ENCODE measurements at regions not wholly inside any gene's neighbourhood (a gene's known extent, or its start where the extent isn't known, plus 50 kb on each side); places are given as distances from the start of the nearest gene placed in this dataset.
"Not testable (repeated sequence)": the region's sequence is repeated elsewhere in the genome, so short reads cannot be mapped to it uniquely, and the experiment has no call there.

DNA sequence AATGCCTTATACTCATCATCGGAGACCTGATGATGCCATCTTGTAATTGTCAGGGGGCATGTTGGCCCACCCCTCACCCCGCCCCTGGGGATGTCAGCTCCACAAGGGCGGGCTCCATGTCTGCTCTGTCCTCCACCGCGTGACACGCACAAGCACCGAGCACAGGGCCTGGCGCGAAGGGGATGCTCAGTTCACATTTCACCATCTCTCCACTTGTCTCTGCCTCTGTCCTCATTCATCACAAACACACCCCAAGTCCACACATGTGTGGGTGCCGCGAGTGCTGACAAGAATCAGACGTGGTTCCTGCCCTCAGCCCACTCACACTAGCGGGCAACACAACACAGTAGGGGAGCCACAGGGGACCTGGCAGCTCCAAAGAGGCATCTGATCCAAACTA is 151.2 kb upstream of the PTPN1 start:
- no peak overlapping the region for H3K4me3 ChIP-seq (ENCODE audit: control insufficient read depth in 1 of 7, extremely low read depth in 1 of 7, insufficient read depth in 4 of 7, low read depth in 2 of 7, low read length in 6 of 7)
- POLR2A ChIA-PET, result no interaction called here
- H3K27ac ChIP-seq (ENCODE audit: insufficient read depth in 1 of 2, low read depth in 1 of 2, low read length in 2 of 2, poor library complexity in 1 of 2, severe bottlenecking in 2 of 2), result no peak overlapping the region
- H3K9me3 ChIP-seq (ENCODE audit: control extremely low read depth in 1 of 5, control insufficient read depth in 4 of 5, insufficient read depth in 2 of 5, low read depth in 1 of 5, low read length in 4 of 5), result no peaks in the 10 kb centered on the region
- WGBS (ENCODE audit: insufficient coverage), result 99% methylated on average over 11 of the region's 13 CpGs
- H3K36me3 ChIP-seq (ENCODE audit: control insufficient read depth in 4 of 4, insufficient read depth in 4 of 4, low read length in 3 of 4), result no peaks in the 10 kb centered on the region
- DNase-seq, result no peak
- CTCF ChIA-PET, result interaction anchor here (1.5 kb wide), 1 partner anchor 18 kb away, joined by 3 read pairs; no protein-coding TSS in a partner anchor
- H3K4me1 ChIP-seq (ENCODE audit: control extremely low read depth in 1 of 4, control insufficient read depth in 4 of 4, insufficient read depth in 4 of 4, low read length in 3 of 4), result peaks cover 0 to 7% (median 0%) of the 10 kb centered on the region in 4 experiments
- H3K27me3 ChIP-seq (replicated peaks in 2 of 5; ENCODE audit: control insufficient read depth in 4 of 5, insufficient read depth in 5 of 5, low read length in 4 of 5), result no peaks in the 10 kb centered on the region

- Histone ChIP-seq H3K27ac (ENCODE audit: insufficient read depth in 1 of 2, low read depth in 1 of 2, low read length in 2 of 2, poor library complexity in 1 of 2, severe bottlenecking in 2 of 2) (no peak overlapping the region), H3K4me1 (ENCODE audit: control extremely low read depth in 1 of 4, control insufficient read depth in 4 of 4, insufficient read depth in 4 of 4, low read length in 3 of 4) (peaks cover 0 to under 1% (median 0%) of the 10 kb centered on the region in 4 experiments), H3K36me3 (ENCODE audit: control insufficient read depth in 4 of 4, insufficient read depth in 4 of 4, low read length in 3 of 4) (no peaks in the 10 kb centered on the region), H3K27me3 (replicated peaks in 2 of 5; ENCODE audit: control insufficient read depth in 4 of 5, insufficient read depth in 5 of 5, low read length in 4 of 5) (no peaks in the 10 kb centered on the region), H3K9me3 (ENCODE audit: control extremely low read depth in 1 of 5, control insufficient read depth in 4 of 5, insufficient read depth in 2 of 5, low read depth in 1 of 5, low read length in 4 of 5) (no peaks in the 10 kb centered on the region), H3K4me3 (ENCODE audit: control insufficient read depth in 1 of 7, extremely low read depth in 1 of 7, insufficient read depth in 4 of 7, low read depth in 2 of 7, low read length in 6 of 7) (no peak overlapping the region)
- DNase-seq, result no peak
- whole genome bisulfite sequencing (ENCODE audit: insufficient coverage), result 87% methylated on average over 7 of the region's 8 CpGs
- CTCF ChIA-PET, result no interaction called here
- POLR2A ChIA-PET, result no interaction called here
Measured at GRCh38 chr20:50359607-50360217, 150.5 kb upstream of the PTPN1 start.

DNA sequence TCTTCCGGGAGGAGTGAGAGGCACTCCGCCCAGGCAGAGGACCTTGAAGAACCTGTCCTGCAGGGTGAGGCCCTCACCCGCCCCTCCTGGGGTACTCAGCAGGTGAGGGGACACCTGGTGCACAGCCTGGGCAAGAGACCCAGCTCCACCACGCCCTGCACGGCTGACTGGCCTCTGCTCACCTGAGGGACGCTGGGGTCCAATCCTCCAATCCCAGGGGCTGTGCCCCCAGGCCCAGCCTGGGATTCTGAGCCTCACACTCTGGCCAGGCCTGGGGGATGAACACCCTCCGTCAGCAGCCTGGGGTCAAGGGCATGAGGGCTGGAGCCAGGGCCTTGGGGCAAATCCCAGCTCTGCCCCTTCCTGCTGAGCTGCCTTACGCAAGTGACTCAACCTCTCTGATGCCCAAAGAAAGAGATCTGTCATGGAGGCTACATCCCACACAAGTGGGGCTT is 149.9 kb upstream of the PTPN1 start:
- Histone ChIP-seq H3K4me1 (ENCODE audit: control extremely low read depth in 1 of 4, control insufficient read depth in 4 of 4, insufficient read depth in 4 of 4, low read length in 3 of 4) (no peaks in the 10 kb centered on the region), H3K27me3 (replicated peaks in 2 of 5; ENCODE audit: control insufficient read depth in 4 of 5, insufficient read depth in 5 of 5, low read length in 4 of 5) (no peaks in the 10 kb centered on the region), H3K27ac (ENCODE audit: insufficient read depth in 1 of 2, low read depth in 1 of 2, low read length in 2 of 2, poor library complexity in 1 of 2, severe bottlenecking in 2 of 2) (no peak overlapping the region), H3K9me3 (ENCODE audit: control extremely low read depth in 1 of 5, control insufficient read depth in 4 of 5, insufficient read depth in 2 of 5, low read depth in 1 of 5, low read length in 4 of 5) (no peaks in the 10 kb centered on the region), H3K4me3 (ENCODE audit: control insufficient read depth in 1 of 7, extremely low read depth in 1 of 7, insufficient read depth in 4 of 7, low read depth in 2 of 7, low read length in 6 of 7) (no peak overlapping the region), H3K36me3 (ENCODE audit: control insufficient read depth in 4 of 4, insufficient read depth in 4 of 4, low read length in 3 of 4) (no peaks in the 10 kb centered on the region)
- no peak for DNase-seq
- CTCF ChIA-PET, result no interaction called here
- WGBS (ENCODE audit: insufficient coverage), result 97% methylated on average over 6 of the region's 8 CpGs
- POLR2A ChIA-PET, result no interaction called here

GRCh38 chr20:50360921-50361320 is 149.3 kb upstream of the PTPN1 start:
- DNase-seq, result no peak
- H3K36me3 ChIP-seq (ENCODE audit: control insufficient read depth in 4 of 4, insufficient read depth in 4 of 4, low read length in 3 of 4), result no peaks in the 10 kb centered on the region
- CTCF ChIA-PET, result no interaction called here
- WGBS (ENCODE audit: insufficient coverage), result 84% methylated on average over 5 of the region's 8 CpGs
- H3K9me3 ChIP-seq (ENCODE audit: control extremely low read depth in 1 of 5, control insufficient read depth in 4 of 5, insufficient read depth in 2 of 5, low read depth in 1 of 5, low read length in 4 of 5), result no peaks in the 10 kb centered on the region
- H3K27ac ChIP-seq (ENCODE audit: insufficient read depth in 1 of 2, low read depth in 1 of 2, low read length in 2 of 2, poor library complexity in 1 of 2, severe bottlenecking in 2 of 2), result no peak overlapping the region
- H3K4me1 ChIP-seq (ENCODE audit: control extremely low read depth in 1 of 4, control insufficient read depth in 4 of 4, insufficient read depth in 4 of 4, low read length in 3 of 4), result peaks cover 0 to 2% (median 0%) of the 10 kb centered on the region in 4 experiments
- H3K27me3 ChIP-seq (replicated peaks in 2 of 5; ENCODE audit: control insufficient read depth in 4 of 5, insufficient read depth in 5 of 5, low read length in 4 of 5), result no peaks in the 10 kb centered on the region
- POLR2A ChIA-PET, result no interaction called here
- H3K4me3 ChIP-seq (ENCODE audit: control insufficient read depth in 1 of 7, extremely low read depth in 1 of 7, insufficient read depth in 4 of 7, low read depth in 2 of 7, low read length in 6 of 7), result no peak overlapping the region

GRCh38 chr20:50362177-50362576 is 148.0 kb upstream of the PTPN1 start:
- H3K27me3 ChIP-seq (replicated peaks in 2 of 5; ENCODE audit: control insufficient read depth in 4 of 5, insufficient read depth in 5 of 5, low read length in 4 of 5); H3K27ac ChIP-seq (ENCODE audit: insufficient read depth in 1 of 2, low read depth in 1 of 2, low read length in 2 of 2, poor library complexity in 1 of 2, severe bottlenecking in 2 of 2); H3K36me3 ChIP-seq (ENCODE audit: control insufficient read depth in 4 of 4, insufficient read depth in 4 of 4, low read length in 3 of 4); H3K4me3 ChIP-seq (ENCODE audit: control insufficient read depth in 1 of 7, extremely low read depth in 1 of 7, insufficient read depth in 4 of 7, low read depth in 2 of 7, low read length in 6 of 7); POLR2A ChIA-PET; H3K9me3 ChIP-seq (ENCODE audit: control extremely low read depth in 1 of 5, control insufficient read depth in 4 of 5, insufficient read depth in 2 of 5, low read depth in 1 of 5, low read length in 4 of 5); DNase-seq: not testable (repeated sequence)
- peaks cover 0 to 10% (median 3%) of the 10 kb centered on the region in 4 experiments for H3K4me1 ChIP-seq (ENCODE audit: control extremely low read depth in 1 of 4, control insufficient read depth in 4 of 4, insufficient read depth in 4 of 4, low read length in 3 of 4)
- 100% methylated on average over 2 of the region's 6 CpGs for WGBS (ENCODE audit: insufficient coverage)
- CTCF ChIA-PET, result interaction anchor here (2.6 kb wide), 1 partner anchor 16 kb away, joined by 9 read pairs; no protein-coding TSS in a partner anchor

DNA sequence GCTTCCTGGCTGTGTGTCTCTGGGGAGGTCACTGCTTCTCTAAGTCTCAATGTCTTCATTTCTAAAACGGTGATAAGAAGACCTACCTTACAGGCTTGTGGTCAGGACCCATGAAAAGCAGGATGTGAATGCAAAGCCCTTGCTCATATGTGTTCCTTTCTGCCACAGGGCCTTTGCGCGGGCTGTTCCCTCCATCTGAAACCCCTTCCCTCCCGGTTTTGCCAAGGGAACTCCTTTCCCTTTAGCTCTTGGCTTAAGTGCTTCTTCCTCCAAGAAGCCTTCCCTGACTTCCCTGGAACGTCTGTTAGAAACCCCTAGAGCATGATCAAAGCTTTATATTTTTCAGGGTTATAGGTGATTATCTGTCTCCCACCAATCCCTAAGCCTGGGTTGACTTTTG is 147.2 kb upstream of the PTPN1 start:
- POLR2A ChIA-PET, result no interaction called here

GRCh38 chr20:50363479-50363878 is 146.7 kb upstream of the PTPN1 start:
- no peaks in the 10 kb centered on the region for H3K36me3 ChIP-seq (ENCODE audit: control insufficient read depth in 4 of 4, insufficient read depth in 4 of 4, low read length in 3 of 4)
- ChIA-PET CTCF (interaction anchor here (2.6 kb wide), 1 partner anchor 15 kb away, joined by 9 read pairs; no protein-coding TSS in a partner anchor), POLR2A (no interaction called here)
- H3K4me1 ChIP-seq (ENCODE audit: control extremely low read depth in 1 of 4, control insufficient read depth in 4 of 4, insufficient read depth in 4 of 4, low read length in 3 of 4), result peaks cover 0 to 10% (median 3%) of the 10 kb centered on the region in 4 experiments
- no peaks in the 10 kb centered on the region for H3K9me3 ChIP-seq (ENCODE audit: control extremely low read depth in 1 of 5, control insufficient read depth in 4 of 5, insufficient read depth in 2 of 5, low read depth in 1 of 5, low read length in 4 of 5)
- 95% methylated on average over 5 of the region's 5 CpGs for WGBS (ENCODE audit: insufficient coverage)
- DNase-seq, result no peak
- H3K4me3 ChIP-seq (ENCODE audit: control insufficient read depth in 1 of 7, extremely low read depth in 1 of 7, insufficient read depth in 4 of 7, low read depth in 2 of 7, low read length in 6 of 7), result no peak overlapping the region
- no peaks in the 10 kb centered on the region for H3K27me3 ChIP-seq (replicated peaks in 2 of 5; ENCODE audit: control insufficient read depth in 4 of 5, insufficient read depth in 5 of 5, low read length in 4 of 5)
- no peak overlapping the region for H3K27ac ChIP-seq (ENCODE audit: insufficient read depth in 1 of 2, low read depth in 1 of 2, low read length in 2 of 2, poor library complexity in 1 of 2, severe bottlenecking in 2 of 2)

More for the DNA sequence above, 147.2 kb upstream of the PTPN1 start:
- H3K27ac ChIP-seq (ENCODE audit: insufficient read depth in 1 of 2, low read depth in 1 of 2, low read length in 2 of 2, poor library complexity in 1 of 2, severe bottlenecking in 2 of 2), result no peak overlapping the region
- WGBS (ENCODE audit: insufficient coverage), result 50% methylated on average over 4 of the region's 5 CpGs
- no peaks in the 10 kb centered on the region for H3K36me3 ChIP-seq (ENCODE audit: control insufficient read depth in 4 of 4, insufficient read depth in 4 of 4, low read length in 3 of 4)
- no peak for DNase-seq
- CTCF ChIA-PET, result interaction anchor here (2.6 kb wide), 1 partner anchor 15 kb away, joined by 9 read pairs; no protein-coding TSS in a partner anchor
- no peak overlapping the region for H3K4me3 ChIP-seq (ENCODE audit: control insufficient read depth in 1 of 7, extremely low read depth in 1 of 7, insufficient read depth in 4 of 7, low read depth in 2 of 7, low read length in 6 of 7)
- H3K9me3 ChIP-seq (ENCODE audit: control extremely low read depth in 1 of 5, control insufficient read depth in 4 of 5, insufficient read depth in 2 of 5, low read depth in 1 of 5, low read length in 4 of 5), result no peaks in the 10 kb centered on the region
- peaks cover 0 to 10% (median 3%) of the 10 kb centered on the region in 4 experiments for H3K4me1 ChIP-seq (ENCODE audit: control extremely low read depth in 1 of 4, control insufficient read depth in 4 of 4, insufficient read depth in 4 of 4, low read length in 3 of 4)
- H3K27me3 ChIP-seq (replicated peaks in 2 of 5; ENCODE audit: control insufficient read depth in 4 of 5, insufficient read depth in 5 of 5, low read length in 4 of 5), result no peaks in the 10 kb centered on the region

All from common myeloid progenitor, CD34-positive (primary cell).